HG03354 (cell line): ENCODE measurements at regions not wholly inside any gene's neighbourhood (a gene's known extent, or its start where the extent isn't known, plus 50 kb on each side); places are given as distances from the start of the nearest gene placed in this dataset.
"Not testable (repeated sequence)": the region's sequence is repeated elsewhere in the genome, so short reads cannot be mapped to it uniquely, and the experiment has no call there.

Experiments
- ATAC-seq: cut with Tn5 transposase; IDR thresholded peaks from one replicate; pipeline ENCODE4 v1.9.1; 2021; ENCODE audit warnings: mild to moderate bottlenecking; ENCODE audit not compliant: unreplicated experiment, poor library complexity, severe bottlenecking

DNA sequence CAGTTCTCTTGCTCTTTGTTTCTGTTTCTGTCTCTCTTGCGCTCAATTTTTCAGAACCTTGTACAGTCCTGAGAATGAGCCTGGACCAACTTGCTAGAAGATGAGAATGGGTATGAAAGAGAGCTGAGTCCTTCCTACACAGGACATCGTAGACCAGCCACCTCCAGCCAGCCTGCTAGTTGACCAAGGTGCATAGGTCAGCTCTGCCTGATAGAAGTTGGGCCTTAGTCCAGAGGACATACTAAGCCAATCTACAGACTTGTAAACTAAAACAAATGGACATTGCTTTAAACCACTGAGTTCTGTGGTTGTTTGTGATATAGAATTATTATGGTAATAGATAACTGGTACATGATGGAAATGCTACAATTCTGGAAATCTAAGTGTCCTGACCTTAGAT is 236.4 kb upstream of the ZFP64 start:
- no peak for ATAC-seq

DNA sequence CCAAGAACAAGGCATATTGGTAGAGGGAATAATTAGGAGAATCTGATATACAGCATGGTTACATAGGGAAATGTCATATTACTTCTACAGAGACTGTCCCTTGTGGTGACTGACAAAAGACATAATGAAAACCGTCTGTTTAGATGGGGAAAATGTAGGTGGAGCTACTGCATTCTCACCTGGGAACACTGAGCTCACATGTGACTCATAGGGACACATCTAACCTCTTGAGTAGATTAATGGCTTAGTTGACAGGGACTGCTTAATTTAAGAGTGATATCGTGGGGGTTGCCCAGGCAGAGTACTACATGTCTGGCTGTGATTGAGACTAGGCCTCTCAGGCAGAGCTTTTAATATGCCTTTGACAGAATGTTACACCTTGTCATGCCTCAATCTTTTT is 235.3 kb upstream of the ZFP64 start:
- ATAC-seq: no peak

DNA sequence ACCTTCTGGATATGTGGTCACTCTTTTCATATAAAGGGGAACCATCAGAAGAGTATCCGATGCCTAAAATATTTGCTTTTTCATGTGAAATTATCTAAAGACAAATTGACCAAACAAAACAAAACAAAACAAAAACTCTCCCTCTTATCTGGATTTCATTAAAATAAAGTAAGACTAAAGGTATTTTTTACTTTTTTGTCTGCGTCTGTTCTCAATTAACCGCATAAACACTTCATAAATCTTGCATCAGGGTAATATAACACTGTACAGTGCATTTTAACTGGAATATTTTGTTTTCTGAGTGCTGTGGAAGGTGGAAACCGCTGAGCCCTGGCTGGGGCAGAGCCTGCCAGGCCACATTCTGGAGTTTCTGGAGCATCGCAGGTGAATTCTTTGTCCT is 234.1 kb upstream of the ZFP64 start:
- no peak for ATAC-seq

DNA sequence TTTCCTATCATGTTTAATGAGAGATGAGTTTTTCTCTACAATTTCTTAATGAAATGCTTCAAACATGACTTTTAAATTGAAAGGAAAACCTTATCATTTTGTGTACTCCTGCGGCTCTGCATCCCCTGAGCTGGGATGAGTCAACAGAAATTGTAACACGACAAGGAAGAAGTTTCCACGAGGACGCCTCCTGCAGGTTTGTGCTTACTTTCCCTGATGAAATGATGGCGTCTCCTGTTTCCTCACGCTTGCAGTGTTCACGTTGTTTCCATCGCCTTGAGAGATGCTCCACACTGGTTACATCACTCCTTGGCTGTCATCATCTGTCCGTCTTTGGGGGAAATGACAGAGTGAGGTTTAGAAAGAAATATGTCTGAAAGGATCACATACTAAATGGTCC is 233.7 kb upstream of the ZFP64 start:
- ATAC-seq: no peak

DNA sequence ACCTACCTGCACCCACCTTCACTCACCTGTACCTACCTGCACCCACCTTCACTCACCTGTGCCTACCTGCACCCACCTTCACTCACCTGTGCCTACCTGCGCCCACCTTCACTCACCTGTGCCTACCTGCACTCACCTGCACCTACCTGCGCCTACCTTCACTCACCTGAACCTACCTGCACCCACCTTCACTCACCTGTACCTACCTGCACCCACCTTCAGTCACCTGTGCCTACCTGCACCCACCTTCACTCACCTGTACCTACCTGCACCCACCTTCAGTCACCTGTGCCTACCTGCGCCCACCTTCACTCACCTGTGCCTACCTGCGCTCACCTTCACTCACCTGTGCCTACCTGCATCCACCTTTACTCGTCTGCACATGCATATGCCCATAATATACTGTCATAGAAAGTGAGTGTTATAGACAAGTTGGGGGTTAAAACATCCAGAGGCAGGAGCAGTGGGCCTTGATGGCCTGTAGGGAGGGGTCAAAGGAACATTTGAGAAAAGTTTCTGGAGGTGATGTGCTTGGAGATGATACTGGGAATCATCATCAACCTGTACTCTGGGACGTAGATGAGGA is 232.9 kb upstream of the ZFP64 start:
- ATAC-seq: not testable (repeated sequence)

DNA sequence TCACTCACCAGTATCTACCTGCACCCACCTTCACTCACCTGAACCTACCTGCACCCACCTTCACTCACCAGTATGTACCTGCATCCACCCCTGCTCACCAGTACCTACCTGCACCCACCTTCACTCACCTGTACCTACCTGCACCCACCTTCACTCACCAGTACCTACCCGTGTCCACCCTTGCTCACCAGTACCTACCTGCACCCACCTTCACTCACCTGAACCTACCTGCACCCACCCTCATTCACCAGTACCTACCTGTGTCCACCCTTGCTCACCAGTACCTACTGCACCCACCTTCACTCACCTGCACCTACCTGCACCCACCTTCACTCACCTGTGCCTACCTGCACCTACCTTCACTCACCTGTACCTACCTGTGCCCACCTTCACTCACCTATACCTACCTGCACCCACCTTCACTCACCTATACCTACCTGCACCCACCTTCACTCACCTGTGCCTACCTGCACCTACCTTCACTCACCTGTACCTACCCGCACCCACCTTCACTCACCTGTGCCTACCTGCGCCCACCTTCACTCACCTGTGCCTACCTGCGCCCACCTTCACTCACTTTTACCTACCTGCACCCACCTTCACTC is 232.1 kb upstream of the ZFP64 start:
- not testable (repeated sequence) for ATAC-seq

DNA sequence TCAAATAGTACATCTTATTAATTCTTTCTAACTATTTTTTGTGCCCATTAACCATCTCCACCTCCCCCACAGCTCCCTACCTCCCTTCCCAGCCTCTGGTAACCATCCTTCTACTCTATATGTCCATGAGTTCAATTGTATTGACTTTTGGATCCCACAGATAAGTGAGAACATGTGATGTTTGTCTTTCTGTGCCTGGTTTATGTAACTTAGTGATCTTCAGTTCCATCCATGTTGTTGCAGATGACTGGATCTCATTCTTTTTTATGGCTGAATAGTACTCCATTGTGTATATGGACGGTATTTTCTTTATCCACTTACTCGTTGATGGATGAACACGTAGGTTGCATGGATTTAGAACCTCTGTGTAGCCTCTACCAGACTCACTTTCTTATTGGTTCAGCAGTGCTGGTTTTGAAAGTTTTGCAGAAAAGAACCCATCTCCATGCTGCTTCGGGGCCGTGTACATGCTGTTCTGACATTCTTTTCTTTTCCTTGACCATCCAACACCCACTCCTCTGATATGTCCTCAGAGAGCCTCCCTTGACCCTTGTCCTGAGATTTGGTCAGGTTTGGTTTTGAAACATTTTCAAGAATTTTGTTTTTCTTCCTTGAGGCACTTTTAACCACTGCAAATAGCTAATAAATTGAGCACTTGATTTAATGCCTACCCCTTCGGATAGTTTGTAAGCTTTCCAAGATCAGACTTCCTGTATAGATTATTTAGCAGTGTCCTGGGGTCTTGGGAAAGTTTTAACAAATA is 231.2 kb upstream of the ZFP64 start:
- no peak for ATAC-seq

DNA sequence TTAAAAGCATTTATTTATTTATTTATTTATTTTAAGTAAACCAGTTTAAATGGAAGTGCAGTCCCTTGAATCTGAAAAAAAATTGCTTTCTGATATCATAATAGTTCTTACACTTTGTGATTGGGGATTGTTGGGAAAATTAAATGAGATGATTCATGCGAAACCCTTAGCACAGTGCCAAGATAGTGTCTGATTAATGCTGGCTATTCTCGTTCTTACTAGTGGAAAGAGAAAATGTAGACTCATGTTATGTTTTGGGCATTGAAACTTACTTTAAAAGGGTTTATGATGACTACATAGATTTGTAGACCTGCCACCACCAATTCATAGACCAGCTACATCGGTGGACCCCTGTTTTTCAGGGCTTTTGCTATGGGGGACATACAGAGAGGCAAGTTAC is 229.2 kb upstream of the ZFP64 start:
- ATAC-seq: no peak

DNA sequence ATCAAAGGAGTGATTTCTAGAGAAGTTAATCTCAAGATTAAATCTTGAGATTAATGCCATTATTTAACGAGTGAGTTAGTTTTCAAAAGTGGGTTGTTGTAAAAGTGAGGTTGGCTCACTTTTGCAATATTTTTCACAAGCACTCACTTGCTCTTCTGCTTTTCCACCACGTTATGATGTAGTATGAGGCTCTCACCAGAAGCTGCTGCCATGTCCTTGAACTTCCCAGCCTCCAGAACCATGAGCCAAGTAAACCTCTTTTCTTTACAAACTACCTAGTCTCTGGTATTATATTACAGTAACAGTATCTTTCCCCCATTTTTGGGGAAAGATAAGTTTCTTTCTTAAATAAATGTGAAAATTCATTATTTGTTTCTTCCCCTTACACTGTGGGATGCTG is 227.6 kb upstream of the ZFP64 start:
- ATAC-seq: no peak

DNA sequence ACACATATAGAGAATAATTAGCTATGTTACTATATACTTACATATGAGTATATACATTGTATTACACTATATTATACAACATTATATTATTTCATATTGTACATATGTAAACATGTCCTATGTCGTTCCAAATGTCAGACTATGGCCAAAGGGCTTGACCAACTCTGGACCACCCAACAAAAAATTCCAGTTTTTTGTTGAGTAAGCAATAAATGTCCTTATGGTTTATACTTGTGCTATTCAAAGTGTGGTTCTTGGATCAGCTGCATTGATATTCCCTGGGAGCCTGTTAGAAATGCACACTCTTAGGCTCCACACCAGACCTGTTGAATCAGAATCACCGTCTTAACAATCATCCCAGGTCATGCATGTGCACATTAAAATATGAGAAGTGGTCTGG is 225.4 kb upstream of the ZFP64 start:
- ATAC-seq: no peak

DNA sequence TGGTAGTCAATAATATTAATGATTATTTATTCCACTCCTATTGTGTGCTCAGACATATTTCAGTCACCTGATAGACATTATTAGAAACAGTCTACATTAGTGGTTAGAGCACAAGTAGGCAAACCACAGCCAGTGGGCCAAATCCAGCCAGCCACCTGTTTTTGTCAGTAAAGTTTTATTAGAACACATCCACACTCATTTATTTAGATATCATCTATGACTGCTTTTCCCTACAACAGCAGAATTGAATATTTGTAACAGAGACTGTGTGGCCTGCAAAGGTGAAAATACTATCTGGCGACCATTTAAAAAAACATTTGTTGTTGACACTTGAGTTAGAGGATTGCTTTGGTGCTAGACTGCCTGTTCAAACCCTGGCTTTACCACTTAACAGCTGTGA is 220.0 kb upstream of the ZFP64 start:
- no peak for ATAC-seq

DNA sequence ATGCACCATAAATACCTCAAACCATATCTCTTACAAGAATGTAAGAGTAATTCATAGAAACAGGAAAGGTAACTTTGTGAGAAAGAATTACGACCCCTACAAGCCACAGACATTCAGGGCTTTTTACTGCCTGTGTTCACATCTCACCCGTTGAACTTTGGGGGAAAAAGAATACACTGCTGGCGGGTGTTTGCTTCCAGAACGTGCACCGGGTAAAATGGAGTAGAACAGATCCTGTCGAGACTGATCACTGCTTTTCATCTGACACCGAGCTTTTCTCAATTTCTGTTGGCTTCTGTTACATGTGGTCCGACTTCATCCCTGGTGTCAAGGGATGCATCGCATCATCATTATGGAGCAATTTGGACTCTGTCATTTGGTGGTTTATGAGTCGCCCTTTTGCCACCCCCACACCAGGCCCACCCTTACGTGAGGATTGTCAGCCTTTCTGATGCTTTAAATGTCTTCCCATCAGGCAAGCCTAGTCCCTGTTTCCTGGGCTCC is 219.2 kb upstream of the ZFP64 start:
- no peak for ATAC-seq

DNA sequence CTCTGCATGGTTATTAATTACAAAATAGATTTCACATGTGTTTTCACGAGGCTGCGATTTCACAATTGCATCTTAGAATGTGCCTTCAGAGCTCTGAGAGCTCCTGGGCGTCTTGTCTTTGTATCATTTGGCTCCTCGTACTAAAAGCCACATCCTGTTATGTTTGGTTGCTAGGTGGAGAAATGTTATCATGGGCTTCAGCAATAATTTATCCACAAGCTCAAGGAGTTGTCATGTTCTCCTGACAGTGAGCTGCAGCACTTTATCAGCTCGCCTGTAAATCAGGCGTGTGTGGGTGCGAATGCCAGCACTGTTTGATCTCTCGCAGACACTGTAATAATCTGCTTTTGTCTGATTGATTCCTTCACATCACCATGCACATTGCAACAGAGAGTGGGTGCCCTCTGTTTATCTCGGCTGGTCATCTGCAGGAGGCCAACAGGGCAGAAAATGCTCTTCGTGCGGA is 218.6 kb upstream of the ZFP64 start:
- no peak for ATAC-seq

DNA sequence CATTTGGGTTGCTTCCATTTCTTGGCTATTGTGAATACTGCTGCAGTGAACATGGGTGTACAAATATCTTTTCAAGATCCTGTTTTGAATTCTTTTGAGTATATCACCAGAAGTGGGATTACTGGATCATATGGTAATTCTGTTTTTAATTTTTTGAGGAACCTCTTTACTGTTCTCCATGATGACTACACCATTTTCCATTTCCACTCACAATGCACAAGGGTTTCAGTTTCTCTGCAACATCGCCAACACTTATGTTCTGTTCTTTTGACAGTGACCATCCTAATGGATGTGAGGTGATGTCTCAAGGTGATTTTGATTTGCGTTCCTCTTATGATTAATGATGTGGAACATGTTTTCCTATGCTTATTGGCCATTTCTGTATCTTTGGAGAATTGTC is 214.4 kb upstream of the ZFP64 start:
- ATAC-seq: peak; percentile 9

DNA sequence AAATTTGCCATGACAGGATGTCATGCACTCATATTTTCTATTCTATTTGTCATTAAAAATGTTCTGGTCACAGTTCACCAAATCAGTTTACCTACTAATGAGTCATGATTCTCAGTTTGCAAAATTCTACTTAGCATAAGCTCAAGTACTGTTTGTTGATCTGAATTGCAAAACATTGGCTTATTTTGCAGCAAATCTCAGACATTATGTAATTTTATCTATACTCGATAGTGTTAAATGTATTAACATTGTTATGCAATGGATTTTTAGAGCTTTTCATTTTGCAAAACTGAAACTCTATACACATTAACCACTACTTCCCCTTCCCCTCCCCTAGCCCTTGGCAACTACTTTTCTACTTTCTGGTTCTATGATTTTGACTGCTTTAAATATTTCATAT is 213.8 kb upstream of the ZFP64 start:
- ATAC-seq: peak; percentile 81

DNA sequence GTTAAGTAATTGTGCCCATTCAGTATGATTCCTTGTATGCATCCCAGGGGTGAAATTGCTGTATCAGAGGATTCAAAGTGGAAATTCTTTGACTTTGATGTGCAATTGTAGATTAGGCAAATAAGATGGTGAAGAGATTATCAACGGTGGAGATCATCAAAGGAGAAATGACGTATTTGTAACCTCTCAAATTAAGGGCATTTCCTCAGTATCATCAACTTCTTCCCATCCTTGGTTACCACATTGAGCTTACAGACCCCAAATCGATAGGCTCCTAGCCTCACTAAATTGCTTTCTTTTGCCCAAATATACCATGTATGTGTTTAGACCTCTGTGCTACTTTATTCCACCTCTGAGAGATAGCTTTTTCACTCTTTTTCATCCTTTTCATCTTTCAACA is 213.1 kb upstream of the ZFP64 start:
- no peak for ATAC-seq

DNA sequence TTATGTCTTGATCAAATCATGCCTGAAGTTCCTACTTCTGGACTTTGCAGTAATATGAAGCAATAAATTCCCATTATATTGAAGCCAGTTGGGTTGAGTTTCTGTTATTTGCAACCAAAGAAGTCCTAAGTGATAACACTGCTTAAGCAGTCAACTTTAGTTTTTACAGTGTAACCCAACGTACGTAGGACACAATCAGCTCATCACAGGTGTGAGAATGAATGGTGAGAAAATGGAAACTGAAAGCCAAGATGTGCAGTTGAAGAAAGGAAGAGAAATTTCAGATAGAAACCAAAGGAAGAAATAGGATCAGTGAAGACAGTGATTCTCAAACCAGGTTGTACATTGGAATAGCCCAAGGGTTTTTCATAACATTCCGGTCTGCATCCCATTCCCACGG is 211.4 kb upstream of the ZFP64 start:
- ATAC-seq: no peak

DNA sequence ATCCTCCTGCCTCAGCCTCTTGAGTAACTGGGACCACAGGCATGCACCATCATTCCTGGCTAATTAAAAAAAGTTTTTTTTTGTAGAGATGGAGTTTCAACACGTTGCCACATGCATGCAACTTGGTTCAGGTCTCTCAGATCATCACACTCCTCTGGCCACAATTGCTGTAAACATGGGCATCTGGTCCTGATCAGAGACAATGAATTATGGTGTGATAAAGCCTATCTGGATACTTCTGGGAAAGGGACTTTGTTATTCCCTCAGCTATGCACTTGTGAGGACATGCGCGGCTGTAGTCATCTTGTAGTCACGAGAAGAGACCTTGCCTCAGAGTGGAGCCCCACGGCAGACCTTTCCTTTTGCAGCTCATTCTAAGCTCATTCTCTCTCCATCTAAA is 210.9 kb upstream of the ZFP64 start:
- ATAC-seq: no peak

DNA sequence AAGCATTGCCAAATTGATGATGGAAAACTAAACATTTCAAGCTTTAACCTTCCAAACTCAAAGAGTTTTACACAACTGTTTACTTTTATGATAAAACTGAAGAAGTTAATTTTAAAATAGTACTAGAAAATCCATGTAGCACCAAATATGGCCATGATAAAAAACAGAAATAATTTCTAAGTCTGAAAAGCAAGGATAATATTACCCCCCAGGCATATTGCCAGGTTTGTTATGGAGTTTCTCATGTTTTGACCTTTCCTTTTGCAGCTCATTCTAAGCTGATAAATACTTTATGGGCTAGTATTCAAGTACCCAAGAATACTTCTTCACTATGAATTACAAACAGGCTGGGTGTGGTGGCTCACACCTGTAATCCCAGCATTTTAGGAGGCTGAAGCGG is 209.9 kb upstream of the ZFP64 start:
- no peak for ATAC-seq

DNA sequence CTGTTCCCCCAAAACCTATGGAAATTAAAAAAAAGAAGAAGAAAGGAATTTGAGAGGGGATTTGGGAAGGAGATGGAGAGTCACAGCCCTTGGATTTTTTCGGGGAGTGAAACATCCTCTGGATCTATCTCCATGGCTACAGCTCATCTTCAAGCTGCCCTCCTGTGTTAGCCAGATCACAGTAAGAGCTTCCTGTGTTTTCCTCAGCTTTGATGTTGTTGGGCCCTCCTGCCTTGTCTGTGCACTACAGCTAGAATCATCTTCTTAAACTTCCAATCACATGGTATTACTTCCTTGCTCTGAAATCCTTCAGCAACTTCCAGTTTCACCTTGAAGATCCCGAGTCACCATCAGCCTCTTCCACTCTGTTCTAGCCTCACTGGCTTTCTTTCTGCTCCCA is 207.8 kb upstream of the ZFP64 start:
- ATAC-seq: no peak

DNA sequence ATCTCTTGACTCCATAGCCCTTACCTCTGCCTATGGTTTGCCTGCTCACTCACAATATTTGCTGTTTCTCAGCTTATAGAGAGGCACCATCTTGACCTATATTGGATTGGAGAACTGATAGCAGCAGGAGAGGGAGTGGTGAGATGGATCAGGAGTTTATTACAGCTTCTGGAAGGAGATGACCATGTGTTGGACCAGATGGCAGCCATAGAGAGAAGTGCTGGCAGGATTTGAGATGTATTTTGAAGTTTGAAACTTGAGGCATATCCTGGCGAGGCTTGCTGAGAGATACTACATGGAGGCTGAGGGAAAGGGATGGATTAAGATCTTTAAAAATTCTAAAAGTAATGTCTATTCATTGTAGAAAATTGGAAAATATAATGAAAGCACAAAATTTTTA is 198.0 kb upstream of the ZFP64 start:
- no peak for ATAC-seq
